HG03097 (cell line): ENCODE measurements at regions not wholly inside any gene's neighbourhood (a gene's known extent, or its start where the extent isn't known, plus 50 kb on each side); places are given as distances from the start of the nearest gene placed in this dataset.
"Not testable (repeated sequence)": the region's sequence is repeated elsewhere in the genome, so short reads cannot be mapped to it uniquely, and the experiment has no call there.

ENCODE experiments used
- ATAC-seq: cut with Tn5 transposase; IDR thresholded peaks from one replicate; pipeline ENCODE4 v1.9.1; 2021; ENCODE audit not compliant: unreplicated experiment, low FRiP score

- ATAC-seq: no peak
Measured at GRCh38 chr3:88403319-88403718, 253.6 kb downstream of the C3orf38 start.

- no peak for ATAC-seq
Measured at GRCh38 chr3:88408097-88408496, 258.3 kb downstream of the C3orf38 start.

- ATAC-seq: no peak
Measured at GRCh38 chr3:88408935-88409334, 259.2 kb downstream of the C3orf38 start.

DNA sequence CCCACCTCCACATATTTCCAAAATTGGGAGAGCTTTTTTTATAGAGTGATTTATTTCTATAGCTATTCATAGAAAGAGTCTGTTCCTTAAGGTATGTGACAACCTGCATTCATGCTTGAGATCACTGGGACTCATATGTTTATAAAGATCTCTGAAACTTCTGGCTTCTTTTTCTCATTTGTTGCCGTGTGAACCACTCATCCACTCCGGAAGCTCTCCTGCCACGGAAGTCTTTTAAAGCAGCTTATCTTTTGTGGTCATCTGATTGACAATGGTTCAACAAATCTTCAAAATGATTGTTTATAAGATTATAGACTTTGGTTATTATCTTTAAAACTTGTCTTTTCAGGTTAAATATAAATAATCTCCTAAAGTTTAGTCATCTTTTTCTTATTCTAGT is 260.5 kb downstream of the C3orf38 start:
- no peak for ATAC-seq

- ATAC-seq: no peak
Measured at GRCh38 chr3:88412346-88412745, 262.6 kb downstream of the C3orf38 start.

DNA sequence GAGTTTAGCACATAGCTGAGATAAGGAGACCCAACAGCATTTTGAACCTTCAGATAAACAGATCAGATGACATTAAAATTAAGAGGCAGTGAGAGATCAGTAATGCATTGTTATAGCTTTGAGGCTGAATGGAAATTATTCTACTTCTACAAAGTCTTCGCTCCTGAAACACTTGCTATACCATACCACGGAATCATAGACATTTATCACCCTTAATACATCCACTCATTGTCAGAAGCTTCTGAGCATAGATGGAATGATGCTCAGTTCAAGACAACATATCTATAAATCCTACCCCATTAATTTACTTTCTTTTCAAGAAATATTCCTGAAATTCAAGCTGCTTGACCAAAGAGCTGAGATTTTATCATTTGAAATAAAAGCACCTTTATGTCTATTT is 266.7 kb downstream of the C3orf38 start:
- no peak for ATAC-seq

GRCh38 chr3:88418219-88418618 is 268.5 kb downstream of the C3orf38 start:
- no peak for ATAC-seq

GRCh38 chr3:88433568-88433967 is 283.8 kb downstream of the C3orf38 start:
- ATAC-seq: peak; percentile 99

DNA sequence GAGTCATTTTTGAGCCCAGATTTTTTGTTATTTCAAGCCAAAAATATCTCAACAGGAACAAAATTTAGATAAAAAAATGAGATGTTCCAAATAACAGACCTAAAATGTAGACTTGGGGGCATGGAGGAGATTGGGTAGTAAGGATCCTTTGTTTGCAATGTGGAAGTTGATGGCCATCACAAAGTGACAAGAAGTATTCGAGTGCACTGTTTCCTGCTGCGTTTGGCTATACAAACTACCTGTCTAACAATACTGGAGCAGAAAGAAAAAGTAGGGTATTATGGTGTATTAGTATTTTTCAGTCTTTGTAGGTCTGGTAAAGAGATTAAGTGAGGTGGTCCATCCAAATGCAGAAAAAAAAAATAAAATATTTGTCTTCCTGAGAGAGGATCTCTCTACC is 284.2 kb downstream of the C3orf38 start:
- no peak for ATAC-seq

- no peak for ATAC-seq
Measured at GRCh38 chr3:88440701-88441100, 290.9 kb downstream of the C3orf38 start.

DNA sequence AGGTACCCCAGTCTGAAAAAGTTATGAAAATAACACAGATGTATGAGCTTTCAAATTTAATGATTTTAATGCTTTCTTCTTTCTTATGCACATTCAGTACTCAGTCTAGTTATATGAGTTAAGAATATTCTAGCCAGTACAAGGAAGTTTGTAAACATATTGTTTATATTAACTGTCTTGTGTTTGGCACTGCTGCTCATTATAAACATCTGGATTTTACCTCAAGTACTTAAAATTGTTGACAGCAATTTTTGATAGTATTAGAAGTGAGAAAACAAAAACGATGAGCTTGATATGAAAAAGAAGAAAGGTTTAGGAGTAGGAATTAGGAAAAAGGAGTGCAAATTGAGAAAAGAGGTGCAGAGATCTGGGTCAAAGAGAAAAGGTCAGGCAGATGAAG is 293.3 kb downstream of the C3orf38 start:
- no peak for ATAC-seq

- no peak for ATAC-seq
Measured at GRCh38 chr3:88444251-88444650, 294.5 kb downstream of the C3orf38 start.

- ATAC-seq: no peak
Measured at GRCh38 chr3:88452228-88452627, 302.5 kb downstream of the C3orf38 start.

DNA sequence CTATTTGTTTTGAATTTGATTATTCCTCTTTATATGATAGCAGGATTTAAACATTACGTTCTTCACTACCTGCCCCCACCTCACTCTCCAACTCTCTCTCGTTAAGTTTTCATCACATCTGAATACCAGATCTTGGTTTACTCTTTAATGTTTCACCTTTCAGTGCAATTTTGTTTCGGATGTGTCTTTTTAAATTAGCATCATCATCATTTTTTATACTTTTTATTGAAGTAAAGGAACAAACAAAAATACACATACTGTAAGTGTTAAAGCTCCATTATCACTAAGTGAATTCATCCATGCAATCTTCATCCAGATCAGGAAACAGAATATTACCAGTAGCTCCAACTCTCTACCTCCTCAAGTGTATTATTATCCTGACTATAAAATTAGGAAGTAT is 310.6 kb downstream of the C3orf38 start:
- ATAC-seq: no peak

DNA sequence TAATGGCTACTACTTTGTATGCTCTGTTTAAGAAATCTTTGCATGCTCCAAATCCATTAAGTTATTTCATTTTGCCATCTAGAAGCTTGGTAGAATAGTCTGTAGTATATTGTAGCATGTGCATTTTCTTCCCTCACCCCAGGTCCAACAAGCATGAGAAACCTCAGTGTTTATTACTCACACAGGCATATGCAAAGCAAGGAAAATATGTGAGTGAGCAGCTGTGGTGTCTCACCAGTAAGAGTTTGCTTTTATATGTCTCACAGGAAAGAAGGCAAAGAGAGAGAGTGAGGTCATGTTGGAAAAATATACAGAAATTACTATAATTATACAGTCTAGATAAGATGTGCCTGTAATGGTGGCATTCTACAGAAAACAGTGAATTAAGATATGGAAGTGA is 312.5 kb downstream of the C3orf38 start:
- ATAC-seq: no peak

GRCh38 chr3:88467191-88467590 is 317.4 kb downstream of the C3orf38 start:
- no peak for ATAC-seq

- ATAC-seq: no peak
Measured at GRCh38 chr3:88469216-88469615, 319.5 kb downstream of the C3orf38 start.

- ATAC-seq: no peak
Measured at GRCh38 chr3:88478460-88478859, 328.7 kb downstream of the C3orf38 start.

- ATAC-seq: no peak
Measured at GRCh38 chr3:88480822-88481221, 331.1 kb downstream of the C3orf38 start.

DNA sequence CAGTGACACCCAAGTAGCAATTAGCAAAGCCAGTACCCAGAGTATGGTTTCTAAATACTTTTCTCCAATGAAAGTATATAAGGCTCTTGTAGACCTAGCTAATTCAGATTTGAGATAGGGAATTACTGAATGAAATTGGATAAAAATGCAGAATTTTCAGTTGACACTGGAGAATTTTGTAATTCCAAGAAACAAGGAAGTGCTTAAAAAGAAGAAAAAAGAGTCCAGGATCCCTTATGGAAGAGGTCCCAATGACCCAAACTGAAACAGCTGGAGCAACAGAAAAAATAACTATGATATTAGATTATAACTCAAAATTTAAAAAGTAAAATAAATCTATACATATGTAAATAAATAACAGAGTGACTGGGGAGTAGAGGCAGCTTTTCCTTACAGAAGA is 335.2 kb downstream of the C3orf38 start:
- no peak for ATAC-seq

DNA sequence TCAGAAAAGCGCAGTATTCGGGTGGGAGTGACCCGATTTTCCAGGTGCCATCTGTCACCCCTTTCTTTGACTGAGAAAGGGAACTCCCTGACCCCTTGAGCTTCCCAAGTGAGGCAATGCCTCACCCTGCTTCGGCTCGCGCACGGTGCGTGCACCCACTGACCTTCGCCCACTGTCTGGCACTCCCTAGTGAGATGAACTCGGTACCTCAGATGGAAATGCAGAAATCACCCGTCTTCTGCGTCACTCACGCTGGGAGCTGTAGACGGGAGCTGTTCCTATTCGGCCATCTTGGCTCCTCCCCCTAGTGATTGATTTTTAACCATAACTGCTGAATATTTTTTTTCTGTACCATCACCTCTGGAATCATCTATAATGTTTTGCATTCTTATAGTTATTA is 359.1 kb downstream of the C3orf38 start:
- not testable (repeated sequence) for ATAC-seq

DNA sequence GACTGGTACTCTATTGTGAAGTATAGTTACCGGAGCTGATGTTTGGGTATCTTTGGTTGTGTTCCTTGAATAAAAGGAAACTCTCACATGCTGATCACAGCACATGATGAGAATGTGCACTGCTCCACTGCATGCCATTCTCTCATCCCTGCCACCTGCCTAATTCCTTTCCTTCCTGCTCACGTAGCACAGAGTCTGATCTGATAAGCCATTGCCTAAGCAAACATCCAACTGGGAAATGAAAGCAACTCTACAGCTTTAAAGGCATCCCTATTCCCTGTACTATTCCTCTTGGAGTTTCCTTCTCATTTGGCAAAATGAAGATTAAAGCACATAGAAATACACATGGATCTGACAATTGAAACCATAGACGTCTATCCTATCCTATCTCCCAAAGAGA is 359.8 kb downstream of the C3orf38 start:
- no peak for ATAC-seq

GRCh38 chr3:88528494-88528893 is 378.7 kb downstream of the C3orf38 start:
- ATAC-seq: no peak

DNA sequence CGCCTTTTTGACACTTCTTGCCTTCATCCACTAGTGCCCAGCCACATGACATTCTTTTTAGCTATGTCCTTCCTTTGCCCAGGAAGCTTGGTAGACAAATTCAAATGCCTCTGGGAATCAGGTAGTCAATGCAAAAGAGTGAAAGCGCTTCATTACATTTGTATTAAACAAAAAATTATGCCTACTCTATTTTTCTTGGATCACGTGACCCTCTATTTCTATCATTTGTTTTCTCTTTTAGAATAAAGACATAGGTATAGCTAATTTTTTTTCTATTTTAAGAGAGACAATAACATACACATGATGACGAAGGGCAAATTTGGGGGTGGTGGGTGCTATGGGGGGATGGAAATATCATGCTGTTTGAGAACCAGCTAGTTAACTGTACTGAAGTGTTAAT is 384.8 kb downstream of the C3orf38 start:
- ATAC-seq: no peak
